ENCODE measurements at regions not wholly inside any gene's neighbourhood (a gene's known extent, or its start where the extent isn't known, plus 50 kb on each side); places are given as distances from the start of the nearest gene placed in this dataset.

- H3K9ac ChIP-seq (ENCODE audit: insufficient read depth, low read length, poor library complexity, severe bottlenecking), result no peak overlapping the region
- no peak overlapping the region for H2AFZ ChIP-seq (ENCODE audit: insufficient read depth, low read depth, low read length, poor library complexity, severe bottlenecking)
- H3K27me3 Mint-ChIP-seq (ENCODE audit: low read depth in 3 of 3), result no peaks in the 10 kb centered on the region
- peaks cover 41% of the 10 kb centered on the region for H3K4me1 Mint-ChIP-seq
- intact Hi-C loops (cut with micrococcal nuclease), result no loop called here
- H4K20me1 ChIP-seq (ENCODE audit: insufficient read depth, low read length), result no peaks in the 10 kb centered on the region
- no peaks in the 10 kb centered on the region for H3K27me3 ChIP-seq (ENCODE audit: control insufficient read depth in 2 of 2, insufficient read depth in 2 of 2, low read length in 2 of 2)
- H3K4me1 ChIP-seq (ENCODE audit: control insufficient read depth in 1 of 2, insufficient read depth in 2 of 2, low read length in 2 of 2), result peaks cover 21 to 31% of the 10 kb centered on the region in 2 donors
- no peak overlapping the region for H3K27ac Mint-ChIP-seq
- no peak overlapping the region for H3K4me2 ChIP-seq (replicated peaks; ENCODE audit: extremely low read depth, low read length, poor library complexity, severe bottlenecking)
- peaks cover 4 to 9% of the 10 kb centered on the region in 2 donors for H3K36me3 ChIP-seq (replicated peaks in 1 of 2; ENCODE audit: control insufficient read depth in 1 of 2, insufficient read depth in 2 of 2, low read length in 2 of 2)
- no peak for DNase-seq
- H3K9me3 Mint-ChIP-seq, result no peaks in the 10 kb centered on the region
- H3K36me3 Mint-ChIP-seq, result peaks cover 35 to 45% of the 10 kb centered on the region in 2 donors
- peaks cover 11% of the 10 kb centered on the region for H3K79me2 ChIP-seq (ENCODE audit: insufficient read depth, low read length)
- no CpG with 5 or more reads among the region's 2 CpGs for WGBS (ENCODE audit: insufficient coverage)
- no peak overlapping the region for H3K4me3 ChIP-seq (replicated peaks in 1 of 3; ENCODE audit: low read depth in 2 of 3, low read length in 3 of 3)
- no peak overlapping the region for H3K27ac ChIP-seq (ENCODE audit: low read depth in 1 of 2, low read length in 2 of 2)
- no peaks in the 10 kb centered on the region for H3K9me3 ChIP-seq (replicated peaks in 1 of 2; ENCODE audit: control insufficient read depth in 1 of 2, insufficient read depth in 1 of 2, low read length in 2 of 2)
- H3K4me3 Mint-ChIP-seq, result no peak overlapping the region
- TF ChIP-seq CTCF (IDR thresholded peaks at IDR 0.05), result no peak
Measured at GRCh38 chr7:130919316-130920103, 185.5 kb upstream of the KLF14 start.

DNA sequence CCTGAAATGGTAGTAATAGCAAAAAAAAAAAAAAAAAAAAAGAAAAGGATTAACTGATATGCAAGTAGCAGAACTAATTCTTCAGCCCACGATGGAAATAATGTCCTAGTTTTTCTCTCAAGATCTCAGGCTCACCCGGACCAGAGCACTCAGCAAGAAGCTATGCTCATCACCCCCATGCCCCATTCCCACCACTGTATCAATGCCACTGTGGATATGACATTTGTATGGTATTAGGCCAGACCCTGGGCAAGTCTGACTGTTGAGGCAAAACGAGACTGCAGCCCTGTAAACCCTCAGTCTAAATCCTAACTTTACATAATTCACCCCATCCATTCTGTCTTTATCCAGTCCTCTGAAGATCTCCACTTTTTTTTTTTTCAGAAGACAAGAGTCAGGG lies 186.1 kb upstream of the KLF14 start:
- Mint-ChIP-seq H3K9me3 (no peaks in the 10 kb centered on the region), H3K36me3 (peaks cover 32 to 45% of the 10 kb centered on the region in 2 donors), H3K27me3 (ENCODE audit: low read depth in 3 of 3) (no peaks in the 10 kb centered on the region), H3K27ac (no peak overlapping the region), H3K4me1 (peaks cover 43% of the 10 kb centered on the region), H3K4me3 (no peak overlapping the region)
- H3K9me3 ChIP-seq (replicated peaks in 1 of 2; ENCODE audit: control insufficient read depth in 1 of 2, insufficient read depth in 1 of 2, low read length in 2 of 2), result no peaks in the 10 kb centered on the region
- peaks cover 10% of the 10 kb centered on the region for H3K79me2 ChIP-seq (ENCODE audit: insufficient read depth, low read length)
- no peak overlapping the region for H3K4me3 ChIP-seq (replicated peaks in 1 of 3; ENCODE audit: low read depth in 2 of 3, low read length in 3 of 3)
- intact Hi-C loops (cut with micrococcal nuclease), result no loop called here
- H4K20me1 ChIP-seq (ENCODE audit: insufficient read depth, low read length), result no peaks in the 10 kb centered on the region
- no peak for TF ChIP-seq CTCF (IDR thresholded peaks at IDR 0.05)
- peaks cover 4 to 9% of the 10 kb centered on the region in 2 donors for H3K36me3 ChIP-seq (replicated peaks in 1 of 2; ENCODE audit: control insufficient read depth in 1 of 2, insufficient read depth in 2 of 2, low read length in 2 of 2)
- no peak overlapping the region for H3K9ac ChIP-seq (ENCODE audit: insufficient read depth, low read length, poor library complexity, severe bottlenecking)
- H3K27ac ChIP-seq (ENCODE audit: low read depth in 1 of 2, low read length in 2 of 2), result no peak overlapping the region
- DNase-seq, result no peak
- H2AFZ ChIP-seq (ENCODE audit: insufficient read depth, low read depth, low read length, poor library complexity, severe bottlenecking), result no peak overlapping the region
- no peaks in the 10 kb centered on the region for H3K27me3 ChIP-seq (ENCODE audit: control insufficient read depth in 2 of 2, insufficient read depth in 2 of 2, low read length in 2 of 2)
- no peak overlapping the region for H3K4me2 ChIP-seq (replicated peaks; ENCODE audit: extremely low read depth, low read length, poor library complexity, severe bottlenecking)
- no CpG with 5 or more reads among the region's 3 CpGs for WGBS (ENCODE audit: insufficient coverage)
- H3K4me1 ChIP-seq (ENCODE audit: control insufficient read depth in 1 of 2, insufficient read depth in 2 of 2, low read length in 2 of 2), result peaks cover 27 to 31% of the 10 kb centered on the region in 2 donors

Data from CD14-positive monocyte (primary cell).